HEK293 (cell line): ENCODE measurements at regions not wholly inside any gene's neighbourhood (a gene's known extent, or its start where the extent isn't known, plus 50 kb on each side); places are given as distances from the start of the nearest gene placed in this dataset.

Source experiments
- ZFP37 ChIP-seq: fragments of 450-650 bp; formaldehyde crosslinking; IDR thresholded peaks from 2 replicates; pipeline ENCODE4 v1.5.1; 2016; ENCODE audit warnings: missing biosample characterization, missing genetic modification characterization
- ZNF184 ChIP-seq: fragments of 450-650 bp; IDR thresholded peaks from 2 replicates; pipeline ENCODE4 v1.5.1; 2018; ENCODE audit warnings: missing biosample characterization, mild to moderate bottlenecking, missing genetic modification characterization
- ZNF274 ChIP-seq, 2 experiments: fragments of 200-500 bp in 1 of 2; fragments of 450-650 bp in 1 of 2; sonication (Bioruptor generic) in 1 of 2; formaldehyde crosslinking in 1 of 2; IDR thresholded peaks; 2 replicates each; pipeline versions ENCODE4 v1.5.1 to v1.6.1; 2014 to 2016; ENCODE audit warnings: borderline replicate concordance in 1 of 2, inconsistent platforms in 1 of 2, low read length in 1 of 2, missing biosample characterization in 1 of 2, missing genetic modification characterization in 1 of 2
- ZNF558 ChIP-seq: fragments of 450-650 bp; formaldehyde crosslinking; IDR thresholded peaks from 2 replicates; pipeline ENCODE4 v1.5.1; 2016; ENCODE audit warnings: missing biosample characterization, missing genetic modification characterization
- ZNF768 ChIP-seq: fragments of 450-650 bp; formaldehyde crosslinking; IDR thresholded peaks from 2 replicates; pipeline ENCODE4 v1.5.1; 2018; ENCODE audit warnings: missing biosample characterization, mild to moderate bottlenecking, missing genetic modification characterization
- ZSCAN16 ChIP-seq: fragments of 450-650 bp; formaldehyde crosslinking; IDR thresholded peaks from 2 replicates; pipeline ENCODE4 v1.5.1; 2016; ENCODE audit warnings: missing biosample characterization, missing genetic modification characterization

DNA sequence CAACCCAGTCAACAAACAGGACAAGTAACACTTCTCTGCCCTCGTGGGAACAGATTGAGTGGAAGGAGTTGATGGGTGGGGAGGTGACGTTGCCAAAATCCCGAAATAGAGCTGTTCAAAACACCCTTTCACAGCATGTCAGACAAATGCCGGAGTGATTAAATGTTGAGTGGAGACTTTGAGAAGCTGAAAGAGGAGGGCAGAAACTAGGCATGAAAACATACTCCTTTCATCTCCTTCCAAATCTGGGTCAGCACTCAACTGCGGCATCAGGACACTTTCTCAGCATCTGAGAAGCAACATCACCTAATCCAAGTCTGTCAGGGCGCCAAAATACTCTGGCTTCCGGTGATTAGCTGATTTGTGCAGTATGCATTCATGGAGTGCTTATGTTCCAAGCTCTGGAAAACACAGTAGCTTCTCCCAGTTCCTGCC, 51.5 kb upstream of the MRI1 start:
- TF ChIP-seq ZNF184 (tag by site-specific recombination) = no peak
- TF ChIP-seq ZNF768 = no peak
- no peak for TF ChIP-seq ZNF274 (IDR thresholded peaks at IDR 0.05; ENCODE audit: low read length)
- TF ChIP-seq ZNF274 (tag by site-specific recombination; IDR thresholded peaks at IDR 0.05; ENCODE audit: borderline replicate concordance) = no peak
- no peak for TF ChIP-seq ZFP37
- TF ChIP-seq ZSCAN16 (tag by site-specific recombination) = no peak
- TF ChIP-seq ZNF558 (tag by site-specific recombination) = no peak
